ENCODE measurements at regions not wholly inside any gene's neighbourhood (a gene's known extent, or its start where the extent isn't known, plus 50 kb on each side); places are given as distances from the start of the nearest gene placed in this dataset.

- H3K27ac Mint-ChIP-seq, result no peak overlapping the region
- ChIA-PET POLR2A (no interaction called here), CTCF (interaction anchor here (0.5 kb wide), 1 partner anchor 117 kb away, joined by 3 read pairs; no protein-coding TSS in a partner anchor)
- no peaks in the 10 kb centered on the region for H3K27me3 Mint-ChIP-seq
- ATAC-seq (ENCODE audit: low read depth) (no peak), DNase-seq (no peak)
- no peaks in the 10 kb centered on the region for H3K9me3 Mint-ChIP-seq
- TF ChIP-seq CTCF (IDR thresholded peaks at IDR 0.05), result no peak
- H3K4me3 Mint-ChIP-seq, result no peak overlapping the region
- no peaks in the 10 kb centered on the region for H3K4me1 Mint-ChIP-seq
- intact Hi-C loops (cut with micrococcal nuclease), result no loop called here
- no peaks in the 10 kb centered on the region for H3K36me3 Mint-ChIP-seq (ENCODE audit: low read depth)
These were observed 1118.0 kb upstream of the SEMA6A start for GRCh38 chr5:117692606-117693005.

DNA sequence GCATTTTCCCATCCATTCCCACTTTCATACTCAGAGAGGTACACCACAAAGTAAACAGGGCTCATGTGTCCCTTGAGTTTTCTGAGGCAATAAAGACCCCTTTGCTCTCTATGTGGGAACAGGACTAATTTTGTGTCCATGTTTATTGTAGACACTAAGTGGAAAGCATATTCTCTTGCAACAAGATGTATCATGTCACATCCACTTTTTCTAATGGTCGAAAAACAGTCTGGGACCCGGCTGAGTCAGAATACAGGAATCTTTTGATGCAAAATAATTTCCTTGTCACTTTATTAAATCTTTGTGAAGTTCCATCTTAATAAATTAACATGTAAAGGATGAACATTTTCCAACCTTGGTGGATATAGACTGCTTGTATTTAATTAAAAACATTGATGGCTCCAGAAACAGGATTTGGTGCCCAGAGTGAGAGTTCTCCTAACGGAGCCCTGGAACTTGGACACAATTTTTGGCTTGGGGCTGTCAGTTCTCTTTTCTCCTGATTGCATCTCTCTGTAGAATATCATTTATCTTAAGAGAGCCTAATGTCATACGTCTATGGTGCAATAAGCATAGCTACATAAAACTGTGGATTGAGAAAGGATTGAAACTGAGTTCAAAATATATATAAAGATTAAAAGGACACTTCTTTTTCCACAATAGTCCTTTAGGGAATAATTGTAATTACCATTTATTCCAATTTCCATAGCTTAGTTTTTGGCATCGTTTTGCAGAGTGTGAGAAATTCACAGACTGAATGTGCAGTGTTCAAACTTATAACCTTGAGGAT, 1116.7 kb upstream of the SEMA6A start:
- Mint-ChIP-seq H3K4me3 (no peak overlapping the region), H3K9me3 (no peaks in the 10 kb centered on the region), H3K27ac (no peak overlapping the region), H3K27me3 (no peaks in the 10 kb centered on the region), H3K4me1 (no peaks in the 10 kb centered on the region), H3K36me3 (ENCODE audit: low read depth) (no peaks in the 10 kb centered on the region)
- intact Hi-C loops (cut with micrococcal nuclease), result no loop called here
- no peak for ATAC-seq (ENCODE audit: low read depth)
- no peak for TF ChIP-seq CTCF (IDR thresholded peaks at IDR 0.05)
- no peak for DNase-seq
- ChIA-PET POLR2A (no interaction called here), CTCF (no interaction called here)

- H3K36me3 Mint-ChIP-seq (ENCODE audit: low read depth), result no peaks in the 10 kb centered on the region
- H3K9me3 Mint-ChIP-seq, result no peaks in the 10 kb centered on the region
- no peak for TF ChIP-seq CTCF (IDR thresholded peaks at IDR 0.05)
- DNase-seq (no peak), ATAC-seq (ENCODE audit: low read depth) (no peak)
- POLR2A ChIA-PET, result no interaction called here
- H3K27ac Mint-ChIP-seq, result no peak overlapping the region
- H3K4me3 Mint-ChIP-seq, result no peak overlapping the region
- H3K27me3 Mint-ChIP-seq, result no peaks in the 10 kb centered on the region
- H3K4me1 Mint-ChIP-seq, result no peaks in the 10 kb centered on the region
- CTCF ChIA-PET, result no interaction called here
- intact Hi-C loops (cut with micrococcal nuclease), result no loop called here
These were observed 1116.0 kb upstream of the SEMA6A start for GRCh38 chr5:117690612-117691011.

- no peak for DNase-seq
- no peak for ATAC-seq (ENCODE audit: low read depth)
- Mint-ChIP-seq H3K27ac (no peak overlapping the region), H3K4me3 (no peak overlapping the region), H3K4me1 (no peaks in the 10 kb centered on the region), H3K27me3 (no peaks in the 10 kb centered on the region), H3K36me3 (ENCODE audit: low read depth) (no peaks in the 10 kb centered on the region), H3K9me3 (peaks cover 2% of the 10 kb centered on the region)
- ChIA-PET POLR2A (no interaction called here), CTCF (no interaction called here)
- TF ChIP-seq CTCF (IDR thresholded peaks at IDR 0.05), result no peak
- intact Hi-C loops (cut with micrococcal nuclease), result no loop called here
These were observed 1112.3 kb upstream of the SEMA6A start for GRCh38 chr5:117686926-117687325.

GRCh38 chr5:117682416-117682815, 1107.8 kb upstream of the SEMA6A start:
- Mint-ChIP-seq H3K36me3 (ENCODE audit: low read depth) (no peaks in the 10 kb centered on the region), H3K4me1 (no peaks in the 10 kb centered on the region), H3K9me3 (peaks cover 5% of the 10 kb centered on the region), H3K4me3 (no peak overlapping the region), H3K27ac (no peak overlapping the region), H3K27me3 (no peaks in the 10 kb centered on the region)
- DNase-seq (no peak), ATAC-seq (ENCODE audit: low read depth) (no peak)
- no peak for TF ChIP-seq CTCF (IDR thresholded peaks at IDR 0.05)
- ChIA-PET CTCF (no interaction called here), POLR2A (no interaction called here)
- intact Hi-C loops (cut with micrococcal nuclease), result no loop called here

Data from activated B cell treated with CpG ODN at 0.5 μM for 24 hours (primary cell).